H1 (cell line): ENCODE measurements at regions not wholly inside any gene's neighbourhood (a gene's known extent, or its start where the extent isn't known, plus 50 kb on each side); places are given as distances from the start of the nearest gene placed in this dataset.
"Not testable (repeated sequence)": the region's sequence is repeated elsewhere in the genome, so short reads cannot be mapped to it uniquely, and the experiment has no call there.

Experiments
- CTCF ChIA-PET: fragments of 300-600 bp; sonication (Branson Sonifier 250); formaldehyde crosslinking; loops from one replicate; lab custom pipeline; 2021; ENCODE audit not compliant: partially characterized antibody; lab: Charles Lee
- POLR2A ChIA-PET: fragments of 300-600 bp; sonication (Branson Sonifier 250); formaldehyde crosslinking; loops from one replicate; lab custom pipeline; 2021; ENCODE audit warnings: inconsistent platforms; ENCODE audit not compliant: partially characterized antibody; lab: Charles Lee
- DNase-seq, 2 experiments: peaks; one replicate each; pipeline versions ENCODE4 v3.0.0 to v3.0.0-alpha.2; 2010 to 2022; ENCODE audit warnings: low spot score in 2 of 2, low read depth in 1 of 2, mixed read lengths in 1 of 2
- FAIRE-seq: peaks from 2 replicates; lab custom pipeline; 2011; peaks lifted over from hg19 to GRCh38; lab: Jason Lieb, UNC
- H2AFZ ChIP-seq: 2 replicates; pipeline ENCODE4 v1.8.1; 2012; ENCODE audit warnings: low read length, inconsistent platforms
- H2AK5ac ChIP-seq: 2 replicates; pipeline ENCODE4 v1.6.1; 2013; ENCODE audit warnings: low read depth, low read length
- H2BK120ac ChIP-seq: replicated peaks from 2 replicates; pipeline ENCODE3; 2013; ENCODE audit warnings: low read depth, low read length, inconsistent platforms
- H2BK12ac ChIP-seq: 2 replicates; pipeline ENCODE4 v1.6.1; 2013; ENCODE audit warnings: low read depth, low read length
- H2BK15ac ChIP-seq: 2 replicates; pipeline ENCODE4 v1.6.1; 2013; ENCODE audit warnings: low read length
- H2BK20ac ChIP-seq: 2 replicates; pipeline ENCODE4 v1.6.1; 2013; ENCODE audit warnings: low read length
- H2BK5ac ChIP-seq: 2 replicates; pipeline ENCODE4 v1.6.1; 2013; ENCODE audit warnings: low read depth, low read length
- H3K14ac ChIP-seq: 2 replicates; pipeline ENCODE4 v1.6.1; 2013; ENCODE audit warnings: inconsistent platforms; ENCODE audit not compliant: insufficient read length
- H3K18ac ChIP-seq: 2 replicates; pipeline ENCODE4 v1.6.1; 2013; ENCODE audit warnings: low read length; ENCODE audit errors: extremely low read depth
- H3K23ac ChIP-seq: 2 replicates; pipeline ENCODE4 v1.6.1; 2013; ENCODE audit warnings: inconsistent platforms; ENCODE audit not compliant: insufficient read length
- H3K23me2 ChIP-seq: 2 replicates; pipeline ENCODE4 v1.6.1; 2013; ENCODE audit warnings: low read depth, low read length
- H3K27ac ChIP-seq: 2 replicates; pipeline ENCODE4 v1.6.1; 2011; ENCODE audit warnings: low read depth, low read length, inconsistent platforms
- H3K27me3 ChIP-seq, 4 experiments: replicated peaks in 1 of 4; 1 replicate in 1 of 4; 2 replicates in 3 of 4; pipeline versions ENCODE4 v1.6.1 to v1.8.1; 2011 to 2013; ENCODE audit warnings: low read length in 3 of 4, mild to moderate bottlenecking in 3 of 4, inconsistent platforms in 2 of 4, mixed read lengths in 2 of 4, moderate library complexity in 1 of 4; ENCODE audit not compliant: control insufficient read depth in 3 of 4, insufficient read depth in 3 of 4; ENCODE audit errors: extremely low read depth in 1 of 4
- H3K36me3 ChIP-seq, 4 experiments: 2 replicates each; pipeline versions ENCODE4 v1.6.1 to v1.8.1; 2011 to 2013; ENCODE audit warnings: mild to moderate bottlenecking in 4 of 4, low read length in 3 of 4, moderate library complexity in 2 of 4, control low read depth in 1 of 4, inconsistent platforms in 1 of 4; ENCODE audit not compliant: insufficient read depth in 4 of 4, control insufficient read depth in 2 of 4
- H3K4ac ChIP-seq: replicated peaks from 2 replicates; pipeline ENCODE3; 2013; ENCODE audit warnings: low read length, low read depth, mixed read lengths, inconsistent platforms; ENCODE audit not compliant: insufficient read length
- H3K4me1 ChIP-seq, 4 experiments: replicated peaks in 1 of 4; 1 replicate in 1 of 4; 2 replicates in 3 of 4; pipeline versions ENCODE4 v1.6.1 to v1.8.1; 2011 to 2013; ENCODE audit warnings: low read length in 3 of 4, inconsistent platforms in 2 of 4, mixed read lengths in 1 of 4; ENCODE audit not compliant: insufficient read depth in 4 of 4, control insufficient read depth in 3 of 4
- H3K4me2 ChIP-seq, 2 experiments: 2 replicates each; pipeline versions ENCODE4 v1.6.1 to v1.8.1; 2011 to 2013; ENCODE audit warnings: low read depth in 2 of 2, low read length in 2 of 2, control low read depth in 1 of 2, inconsistent platforms in 1 of 2, mild to moderate bottlenecking in 1 of 2; ENCODE audit not compliant: insufficient read depth in 1 of 2
- H3K4me3 ChIP-seq, 4 experiments: fragments of 200-600, 300-600 bp in 1 of 4; sonication (generic), shearing (Covaris generic), sonication (Bioruptor Twin) in 1 of 4; 2 replicates each; pipeline versions ENCODE4 v1.5.1 to v1.8.1; 2011 to 2016; ENCODE audit warnings: low read length in 4 of 4, low read depth in 3 of 4, control low read depth in 2 of 4, inconsistent platforms in 2 of 4, mild to moderate bottlenecking in 2 of 4, mixed read lengths in 1 of 4, moderate library complexity in 1 of 4; ENCODE audit not compliant: insufficient read depth in 2 of 4; ENCODE audit errors: extremely low read depth in 1 of 4
- H3K56ac ChIP-seq: replicated peaks from 2 replicates; pipeline ENCODE3; 2013; ENCODE audit warnings: low read depth, mild to moderate bottlenecking, mixed read lengths, low read length, inconsistent platforms; ENCODE audit not compliant: insufficient read length
- H3K79me1 ChIP-seq: 2 replicates; pipeline ENCODE4 v1.6.1; 2013; ENCODE audit warnings: low read depth, low read length, control low read depth
- H3K79me2 ChIP-seq, 2 experiments: 2 replicates each; pipeline versions ENCODE4 v1.6.1 to v1.8.1; 2012 to 2013; ENCODE audit warnings: low read length in 2 of 2, mild to moderate bottlenecking in 2 of 2, inconsistent platforms in 1 of 2; ENCODE audit not compliant: insufficient read depth in 2 of 2, control insufficient read depth in 1 of 2
- H3K9ac ChIP-seq, 4 experiments: replicated peaks in 1 of 4; 1 replicate in 1 of 4; 2 replicates in 3 of 4; pipeline versions ENCODE4 v1.6.1 to v1.8.1; 2011 to 2013; ENCODE audit warnings: low read depth in 3 of 4, low read length in 3 of 4, control low read depth in 2 of 4, mild to moderate bottlenecking in 2 of 4, moderate library complexity in 2 of 4, inconsistent platforms in 1 of 4; ENCODE audit errors: extremely low read depth in 1 of 4
- H3K9me3 ChIP-seq, 2 experiments: 2 replicates each; pipeline versions ENCODE4 v1.6.1 to v1.8.1; 2012 to 2013; ENCODE audit warnings: mild to moderate bottlenecking in 2 of 2, moderate library complexity in 2 of 2, control low read depth in 1 of 2, inconsistent platforms in 1 of 2, low read depth in 1 of 2, low read length in 1 of 2, mixed read lengths in 1 of 2; ENCODE audit not compliant: insufficient read depth in 2 of 2
- H4K20me1 ChIP-seq, 2 experiments: replicated peaks in 1 of 2; 2 replicates each; pipeline versions ENCODE3 to v1.8.1; 2011 to 2013; ENCODE audit warnings: inconsistent platforms in 2 of 2, low read length in 2 of 2, mild to moderate bottlenecking in 1 of 2; ENCODE audit not compliant: insufficient read depth in 2 of 2, control insufficient read depth in 1 of 2
- H4K5ac ChIP-seq: 2 replicates; pipeline ENCODE4 v1.6.1; 2013; ENCODE audit warnings: low read length, low read depth, mixed read lengths, inconsistent platforms; ENCODE audit not compliant: insufficient read length
- H4K8ac ChIP-seq: 2 replicates; pipeline ENCODE4 v1.8.0; 2013; ENCODE audit warnings: mild to moderate bottlenecking, moderate library complexity, low read length, inconsistent platforms; ENCODE audit not compliant: insufficient read depth; ENCODE audit errors: extremely low read depth
- H4K91ac ChIP-seq: replicated peaks from 2 replicates; pipeline ENCODE3; 2013; ENCODE audit warnings: low read length, mixed read lengths, inconsistent platforms; ENCODE audit not compliant: insufficient read length
- WGBS, 2 experiments: shearing (Covaris generic) in 1 of 2; methylation state at CpG; one replicate each; pipeline versions ENCODE4 v1.1.6 to v1.1.7; 2013 to 2015; ENCODE audit warnings: low lambda C conversion rate in 2 of 2, mixed read lengths in 2 of 2, inconsistent platforms in 1 of 2, low coverage in 1 of 2, missing lambda C conversion rate in 1 of 2; ENCODE audit not compliant: insufficient replicate concordance in 2 of 2, insufficient coverage in 1 of 2, insufficient read length in 1 of 2; ENCODE audit errors: extremely low coverage in 1 of 2, missing lambda C conversion rate in 1 of 2; 5-methylcytosine and 5-hydroxymethylcytosine counted together

DNA sequence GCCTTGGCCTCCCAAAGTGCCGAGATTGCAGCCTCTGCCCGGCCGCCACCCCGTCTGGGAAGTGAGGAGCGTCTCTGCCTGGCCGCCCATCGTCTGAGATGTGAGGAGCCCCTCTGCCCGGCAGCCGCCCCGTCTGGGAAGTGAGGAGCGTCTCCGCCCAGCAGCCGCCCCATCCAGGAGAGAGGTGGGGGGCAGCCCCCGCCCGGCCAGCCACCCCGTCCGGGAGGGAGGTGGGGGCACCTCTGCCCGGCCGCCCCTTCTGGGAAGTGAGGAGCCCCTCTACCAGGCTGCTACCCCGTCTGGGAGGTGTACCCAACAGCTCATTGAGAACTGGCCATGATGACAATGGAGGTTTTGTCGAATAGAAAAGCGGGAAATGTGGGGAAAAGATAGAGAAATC is 1530.9 kb downstream of the REEP3 start:
- H2BK5ac ChIP-seq, H3K18ac ChIP-seq, H3K27ac ChIP-seq, POLR2A ChIA-PET, H3K56ac ChIP-seq, H2BK20ac ChIP-seq, H3K9ac ChIP-seq, H4K5ac ChIP-seq, CTCF ChIA-PET, H3K14ac ChIP-seq, H3K27me3 ChIP-seq, H3K79me2 ChIP-seq, H2AFZ ChIP-seq, DNase-seq, H2AK5ac ChIP-seq, H3K4me1 ChIP-seq, H2BK15ac ChIP-seq, H3K23me2 ChIP-seq, H3K4ac ChIP-seq, H3K79me1 ChIP-seq, H4K8ac ChIP-seq, H2BK120ac ChIP-seq, FAIRE-seq, H4K91ac ChIP-seq, H3K36me3 ChIP-seq, H3K23ac ChIP-seq, H4K20me1 ChIP-seq, H3K4me3 ChIP-seq, H3K4me2 ChIP-seq, H2BK12ac ChIP-seq: not testable (repeated sequence)
- WGBS, 2 experiments, result 83% methylated on average over 4 of the region's 22 CpGs; no CpG with 5 or more reads in 1 of the 2 experiments
- H3K9me3 ChIP-seq, result peaks cover 0 to 23% of the 10 kb centered on the region in 2 experiments; a peak in 1 of 4 replicates

DNA sequence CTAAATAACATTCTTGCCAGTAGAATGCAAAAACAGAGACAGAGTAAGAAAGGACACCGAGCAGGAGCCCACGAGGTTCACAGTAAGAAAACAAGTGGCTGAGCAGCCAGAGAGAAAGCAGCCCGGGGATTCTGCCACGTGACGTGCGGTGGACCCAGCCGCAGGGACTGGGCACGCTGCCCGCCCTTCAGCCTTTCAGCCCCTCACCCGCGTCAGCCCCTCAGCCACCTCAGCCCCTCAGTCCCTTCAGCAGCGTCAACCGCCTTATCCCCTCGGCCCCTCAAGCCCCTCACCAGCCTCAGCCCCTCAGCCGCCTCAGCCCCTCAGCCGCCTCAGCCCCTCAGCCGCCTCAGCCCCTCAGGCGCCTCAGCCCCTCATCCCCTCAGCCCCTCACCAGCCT is 1532.2 kb downstream of the REEP3 start:
- not testable (repeated sequence) for H4K8ac ChIP-seq, H3K56ac ChIP-seq, DNase-seq

More for the DNA sequence above, 1532.2 kb downstream of the REEP3 start:
- H3K27me3 ChIP-seq, H3K23ac ChIP-seq, H2AFZ ChIP-seq, H2BK120ac ChIP-seq, H2AK5ac ChIP-seq, H2BK15ac ChIP-seq, H3K4me3 ChIP-seq, H3K4me2 ChIP-seq, CTCF ChIA-PET, H3K27ac ChIP-seq, H3K79me1 ChIP-seq, H3K79me2 ChIP-seq, H3K14ac ChIP-seq, H3K36me3 ChIP-seq, H4K91ac ChIP-seq, H3K9ac ChIP-seq, H3K4me1 ChIP-seq, POLR2A ChIA-PET, H3K4ac ChIP-seq, H2BK5ac ChIP-seq, H2BK20ac ChIP-seq, H4K5ac ChIP-seq, H4K20me1 ChIP-seq, FAIRE-seq, H3K18ac ChIP-seq, H2BK12ac ChIP-seq, H3K23me2 ChIP-seq: not testable (repeated sequence)
- peaks cover 0 to 23% of the 10 kb centered on the region in 2 experiments; a peak in 1 of 4 replicates for H3K9me3 ChIP-seq
- 96% methylated on average over 9 of the region's 18 CpGs; no CpG with 5 or more reads in 1 of the 2 experiments for WGBS, 2 experiments
